NT2/D1 (cell line): ENCODE measurements at regions not wholly inside any gene's neighbourhood (a gene's known extent, or its start where the extent isn't known, plus 50 kb on each side); places are given as distances from the start of the nearest gene placed in this dataset.
"Not testable (repeated sequence)": the region's sequence is repeated elsewhere in the genome, so short reads cannot be mapped to it uniquely, and the experiment has no call there.

Source experiments
- YY1 ChIP-seq: IDR thresholded peaks from 2 replicates; pipeline ENCODE4 v1.6.1; 2011; ENCODE audit not compliant: insufficient read length, insufficient read depth
- ZNF274 ChIP-seq: IDR thresholded peaks from 2 replicates; pipeline ENCODE4 v1.6.1; 2011; ENCODE audit warnings: mild to moderate bottlenecking, low read depth, low read length

DNA sequence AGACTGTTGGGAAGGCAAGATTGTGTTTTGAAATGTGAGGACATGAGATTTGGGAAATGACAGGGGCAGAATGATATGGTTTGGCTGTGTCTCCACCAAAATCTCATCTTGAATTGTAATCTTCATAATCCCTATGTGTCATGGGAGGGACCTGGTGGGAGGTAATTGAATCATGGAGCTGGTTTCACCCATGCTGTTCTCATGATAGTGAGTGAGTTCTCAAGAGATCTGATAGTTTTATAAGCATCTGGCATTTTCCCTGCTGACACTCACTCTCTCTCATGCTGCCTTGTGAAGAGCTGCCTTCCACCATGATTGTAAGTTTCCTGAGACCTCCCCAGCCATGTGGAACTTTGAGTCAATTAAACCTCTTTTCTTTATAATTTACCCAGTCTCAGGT, 406.2 kb downstream of the KIF20B start:
- TF ChIP-seq YY1, ZNF274: not testable (repeated sequence)
